ENCODE measurements at regions not wholly inside any gene's neighbourhood (a gene's known extent, or its start where the extent isn't known, plus 50 kb on each side); places are given as distances from the start of the nearest gene placed in this dataset.
"Not testable (repeated sequence)": the region's sequence is repeated elsewhere in the genome, so short reads cannot be mapped to it uniquely, and the experiment has no call there.

DNA sequence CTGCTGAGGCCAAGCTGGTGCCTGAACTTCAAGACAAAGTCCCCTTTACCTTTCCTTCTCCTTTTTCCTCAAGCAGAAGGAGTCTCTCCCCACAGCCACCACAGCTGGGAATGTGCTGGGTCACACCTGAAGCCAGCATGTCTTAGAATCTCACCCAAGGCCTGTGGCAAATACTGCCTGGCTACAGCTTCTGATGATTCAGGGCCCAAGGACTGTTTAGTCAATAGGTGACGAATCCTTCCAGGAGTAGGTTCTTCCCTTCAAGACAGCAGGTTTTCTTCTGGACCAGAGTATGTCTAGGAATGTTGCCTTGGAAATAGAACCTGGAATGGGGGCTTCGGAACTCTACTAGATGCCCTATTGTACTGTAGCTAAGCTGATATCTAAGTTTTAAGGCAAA lies 374.6 kb downstream of the KIF20B start:
- Mint-ChIP-seq H3K27ac (no peak overlapping the region), H3K9me3 (peaks cover 2% of the 10 kb centered on the region), H3K4me3 (no peak overlapping the region), H3K36me3 (no peaks in the 10 kb centered on the region), H3K4me1 (peaks cover 12% of the 10 kb centered on the region), H3K27me3 (peaks cover 15% of the 10 kb centered on the region)
- ATAC-seq, result no peak

DNA sequence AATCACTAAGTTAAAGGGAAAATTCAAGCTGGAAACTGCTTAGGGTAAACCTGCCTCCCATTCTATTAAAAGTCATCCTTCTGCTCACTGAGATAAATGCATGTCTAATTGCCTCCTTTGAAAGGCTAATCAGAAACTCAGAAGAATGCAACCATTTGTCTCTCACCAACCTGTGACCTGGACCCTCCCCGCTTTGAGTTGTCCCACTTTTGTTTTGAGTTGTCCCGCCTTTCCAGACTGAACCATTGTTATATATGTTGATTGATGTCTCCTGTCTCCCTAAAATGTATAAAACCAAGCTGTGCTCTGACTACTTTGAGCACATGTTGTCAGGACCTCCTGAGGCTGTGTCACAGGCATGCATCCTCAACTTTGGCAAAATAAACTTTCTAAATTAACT lies 378.4 kb downstream of the KIF20B start:
- H3K4me1 Mint-ChIP-seq, result no peaks in the 10 kb centered on the region
- ATAC-seq, result no peak
- no peaks in the 10 kb centered on the region for H3K36me3 Mint-ChIP-seq
- no peak overlapping the region for H3K4me3 Mint-ChIP-seq
- no peak overlapping the region for H3K27ac Mint-ChIP-seq
- no peaks in the 10 kb centered on the region for H3K9me3 Mint-ChIP-seq
- peaks cover 20% of the 10 kb centered on the region for H3K27me3 Mint-ChIP-seq

DNA sequence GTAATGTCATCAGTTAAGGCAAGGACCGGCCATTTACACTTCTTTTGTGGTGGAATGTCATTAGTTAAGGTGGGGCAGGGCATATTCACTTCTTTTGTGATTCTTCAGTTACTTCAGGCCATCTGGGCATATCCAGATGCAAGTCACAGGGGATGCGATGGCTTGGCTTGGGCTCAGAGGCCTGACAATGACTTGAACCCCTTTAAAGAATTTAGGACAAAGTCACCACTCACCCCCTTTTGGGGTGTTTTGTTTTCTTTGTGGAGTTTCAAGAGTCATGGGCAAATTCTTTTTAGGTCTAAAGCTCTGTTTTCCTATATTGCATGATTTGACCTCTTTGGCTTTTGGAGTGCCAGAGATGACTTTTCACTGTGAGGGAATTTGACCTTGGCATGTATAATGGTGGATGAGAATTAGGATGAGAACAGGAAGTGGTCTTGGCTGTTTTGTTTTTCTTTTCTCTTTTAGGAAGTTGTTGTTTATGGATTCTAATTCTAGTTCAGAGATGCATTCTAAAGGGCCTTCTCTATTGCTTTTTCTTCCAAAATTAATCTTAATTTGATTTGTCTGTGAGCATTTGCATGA lies 385.3 kb downstream of the KIF20B start:
- H3K9me3 Mint-ChIP-seq, H3K36me3 Mint-ChIP-seq, H3K4me1 Mint-ChIP-seq, ATAC-seq, H3K4me3 Mint-ChIP-seq, H3K27me3 Mint-ChIP-seq: not testable (repeated sequence)
- peak overlapping the region; percentile 50 for H3K27ac Mint-ChIP-seq

DNA sequence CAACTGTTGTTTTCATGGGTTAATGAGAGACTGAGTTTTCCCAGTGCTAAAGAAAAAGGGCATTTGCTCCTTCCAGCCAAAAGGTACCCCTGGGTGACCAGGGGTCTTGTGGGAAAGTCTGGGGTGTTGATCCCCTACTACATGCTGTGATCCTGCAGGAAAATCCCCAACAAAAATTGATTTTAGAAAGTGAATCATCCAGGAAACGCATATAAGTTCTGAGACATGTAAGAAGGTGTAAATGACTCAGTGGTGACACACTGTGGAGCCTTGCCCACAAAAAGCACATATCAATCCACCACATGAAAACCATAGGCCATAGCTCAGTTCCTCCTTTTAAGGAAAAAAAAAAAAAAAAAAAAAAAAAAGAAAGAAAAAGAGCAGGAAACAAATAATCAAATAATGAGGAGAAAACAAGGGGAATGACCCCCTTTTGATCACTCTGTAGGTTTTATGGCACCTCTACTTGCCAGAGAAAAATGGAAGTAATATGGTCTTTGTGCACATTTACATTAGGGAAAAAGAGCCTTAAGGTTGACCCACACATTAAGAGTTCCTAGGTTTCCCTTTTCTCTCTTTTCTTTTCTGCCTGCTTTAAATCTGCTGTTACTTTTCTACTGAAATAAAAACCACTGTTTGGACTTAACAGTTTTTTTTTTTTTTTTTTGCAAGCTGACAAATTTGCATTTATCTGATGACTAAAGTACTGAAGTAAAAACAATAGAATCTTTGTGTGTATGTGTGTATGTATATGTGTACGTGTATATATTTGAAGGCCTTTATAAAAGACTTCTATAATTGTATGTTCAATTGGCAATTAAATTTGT lies 386.0 kb downstream of the KIF20B start:
- peak; percentile 96 for ATAC-seq

DNA sequence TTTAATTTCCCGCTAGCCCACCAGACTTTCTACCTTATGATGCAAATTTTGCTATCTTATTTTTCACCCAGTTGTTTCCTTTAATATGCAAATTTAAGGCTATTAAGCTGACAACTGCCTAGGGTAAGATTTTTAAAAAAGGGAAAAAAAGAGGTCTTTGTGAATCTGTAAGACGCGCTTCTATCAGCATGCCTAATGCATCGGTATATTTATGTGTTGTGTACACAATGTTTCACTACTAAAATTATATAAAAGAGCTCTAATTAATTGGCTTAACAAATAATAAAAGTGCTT lies 386.6 kb downstream of the KIF20B start:
- Mint-ChIP-seq H3K36me3 (no peaks in the 10 kb centered on the region), H3K4me1 (peaks cover 9% of the 10 kb centered on the region), H3K9me3 (no peaks in the 10 kb centered on the region), H3K27ac (no peak overlapping the region), H3K4me3 (no peak overlapping the region), H3K27me3 (no peaks in the 10 kb centered on the region)
- ATAC-seq, result no peak

More for the DNA sequence above, 386.0 kb downstream of the KIF20B start:
- Mint-ChIP-seq H3K4me1 (peaks cover 9% of the 10 kb centered on the region), H3K4me3 (no peak overlapping the region), H3K36me3 (no peaks in the 10 kb centered on the region), H3K27me3 (no peaks in the 10 kb centered on the region), H3K9me3 (no peaks in the 10 kb centered on the region), H3K27ac (peak overlapping the region; percentile 50)

DNA sequence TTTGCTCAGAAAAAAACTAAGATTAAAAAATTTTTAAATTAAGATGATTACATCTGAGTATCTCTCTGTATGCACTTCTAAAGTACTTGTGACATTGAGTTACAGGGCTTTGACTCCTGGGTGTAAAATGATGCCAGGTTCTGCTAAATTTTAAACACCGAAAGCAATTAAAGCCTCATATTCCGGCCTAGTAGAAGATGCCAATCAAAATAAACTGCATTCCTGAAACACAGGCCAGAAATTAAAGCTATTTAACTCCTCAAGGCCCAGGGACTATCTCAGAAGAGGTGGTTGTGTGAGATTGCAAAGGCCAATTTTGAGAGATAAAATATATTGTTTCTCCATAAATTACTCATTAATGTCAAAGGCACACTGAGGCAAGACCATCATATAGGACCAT lies 388.3 kb downstream of the KIF20B start:
- no peaks in the 10 kb centered on the region for H3K9me3 Mint-ChIP-seq
- no peak overlapping the region for H3K27ac Mint-ChIP-seq
- H3K36me3 Mint-ChIP-seq, result no peaks in the 10 kb centered on the region
- H3K4me1 Mint-ChIP-seq, result peaks cover 9% of the 10 kb centered on the region
- ATAC-seq, result no peak
- H3K4me3 Mint-ChIP-seq, result no peak overlapping the region
- H3K27me3 Mint-ChIP-seq, result no peaks in the 10 kb centered on the region

DNA sequence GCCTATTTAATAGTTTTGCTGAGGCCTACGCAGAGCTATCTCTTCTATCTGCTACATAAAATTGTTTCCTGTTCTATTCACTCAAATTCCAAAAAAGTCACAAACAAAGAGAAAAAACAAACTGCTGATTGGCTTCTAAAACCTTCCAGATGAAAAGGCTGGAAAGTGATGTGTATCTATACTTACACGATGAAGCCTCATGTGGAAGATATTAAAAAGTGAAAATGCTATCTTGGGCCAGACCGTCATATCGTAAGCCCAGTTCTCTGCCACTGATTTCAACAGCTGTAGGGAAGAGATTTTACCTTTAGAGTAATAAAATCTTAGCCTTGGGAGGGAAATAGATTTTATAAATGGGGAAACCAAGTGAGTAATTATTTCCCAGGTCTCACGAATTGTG lies 394.8 kb downstream of the KIF20B start:
- no peaks in the 10 kb centered on the region for H3K27me3 Mint-ChIP-seq
- H3K4me3 Mint-ChIP-seq, result no peak overlapping the region
- H3K36me3 Mint-ChIP-seq, result no peaks in the 10 kb centered on the region
- no peaks in the 10 kb centered on the region for H3K9me3 Mint-ChIP-seq
- H3K4me1 Mint-ChIP-seq, result no peaks in the 10 kb centered on the region
- H3K27ac Mint-ChIP-seq, result no peak overlapping the region
- no peak for ATAC-seq

DNA sequence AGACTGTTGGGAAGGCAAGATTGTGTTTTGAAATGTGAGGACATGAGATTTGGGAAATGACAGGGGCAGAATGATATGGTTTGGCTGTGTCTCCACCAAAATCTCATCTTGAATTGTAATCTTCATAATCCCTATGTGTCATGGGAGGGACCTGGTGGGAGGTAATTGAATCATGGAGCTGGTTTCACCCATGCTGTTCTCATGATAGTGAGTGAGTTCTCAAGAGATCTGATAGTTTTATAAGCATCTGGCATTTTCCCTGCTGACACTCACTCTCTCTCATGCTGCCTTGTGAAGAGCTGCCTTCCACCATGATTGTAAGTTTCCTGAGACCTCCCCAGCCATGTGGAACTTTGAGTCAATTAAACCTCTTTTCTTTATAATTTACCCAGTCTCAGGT lies 406.2 kb downstream of the KIF20B start:
- not testable (repeated sequence) for H3K36me3 Mint-ChIP-seq, H3K27ac Mint-ChIP-seq, ATAC-seq, H3K9me3 Mint-ChIP-seq, H3K27me3 Mint-ChIP-seq, H3K4me3 Mint-ChIP-seq, H3K4me1 Mint-ChIP-seq

DNA sequence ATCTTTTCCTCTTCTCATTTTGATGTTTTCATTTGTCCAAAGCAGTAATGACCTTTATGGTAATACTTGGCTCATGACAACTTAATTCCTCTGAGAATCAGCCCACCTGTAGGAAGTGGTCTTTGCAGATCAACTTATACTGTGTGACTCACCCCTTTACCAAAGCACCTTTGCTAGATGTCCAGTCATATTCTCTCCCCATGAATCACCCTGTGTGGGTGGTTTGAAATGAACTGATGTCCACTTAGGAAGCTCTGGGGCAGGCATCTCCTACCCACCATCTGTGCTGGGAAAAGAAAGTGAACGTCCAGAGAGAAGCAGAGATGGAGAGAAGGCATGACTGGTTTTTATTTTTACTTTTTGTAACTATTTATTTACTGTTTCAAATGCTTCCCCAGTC lies 410.3 kb downstream of the KIF20B start:
- peak; percentile 56 for ATAC-seq
- no peak overlapping the region for H3K27ac Mint-ChIP-seq
- no peaks in the 10 kb centered on the region for H3K27me3 Mint-ChIP-seq
- H3K36me3 Mint-ChIP-seq, result no peaks in the 10 kb centered on the region
- H3K4me1 Mint-ChIP-seq, result no peaks in the 10 kb centered on the region
- H3K9me3 Mint-ChIP-seq, result peaks cover 4% of the 10 kb centered on the region
- H3K4me3 Mint-ChIP-seq, result no peak overlapping the region

DNA sequence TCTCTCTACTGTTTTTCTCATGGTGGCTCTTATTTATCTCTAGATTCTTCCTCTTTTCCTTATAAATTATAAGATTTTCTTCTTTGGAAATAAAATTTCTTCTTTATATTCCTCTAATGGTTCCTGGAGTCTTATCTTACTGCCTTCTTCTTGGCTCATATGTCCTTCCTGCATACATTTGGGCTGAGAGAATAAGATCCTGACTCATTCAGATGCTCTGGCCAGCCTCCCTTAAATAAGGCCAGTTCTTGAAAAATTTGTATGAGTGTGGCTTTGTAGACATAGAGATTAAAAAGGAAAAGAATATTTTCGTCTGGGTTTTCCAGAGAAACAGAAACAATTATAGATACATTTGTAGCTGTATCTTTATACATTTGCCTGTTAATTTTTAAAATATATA lies 411.3 kb downstream of the KIF20B start:
- no peak for ATAC-seq
- H3K27ac Mint-ChIP-seq, result no peak overlapping the region
- peaks cover 5% of the 10 kb centered on the region for H3K27me3 Mint-ChIP-seq
- peaks cover 10% of the 10 kb centered on the region for H3K9me3 Mint-ChIP-seq
- no peak overlapping the region for H3K4me3 Mint-ChIP-seq
- peaks cover 4% of the 10 kb centered on the region for H3K36me3 Mint-ChIP-seq
- H3K4me1 Mint-ChIP-seq, result no peaks in the 10 kb centered on the region

DNA sequence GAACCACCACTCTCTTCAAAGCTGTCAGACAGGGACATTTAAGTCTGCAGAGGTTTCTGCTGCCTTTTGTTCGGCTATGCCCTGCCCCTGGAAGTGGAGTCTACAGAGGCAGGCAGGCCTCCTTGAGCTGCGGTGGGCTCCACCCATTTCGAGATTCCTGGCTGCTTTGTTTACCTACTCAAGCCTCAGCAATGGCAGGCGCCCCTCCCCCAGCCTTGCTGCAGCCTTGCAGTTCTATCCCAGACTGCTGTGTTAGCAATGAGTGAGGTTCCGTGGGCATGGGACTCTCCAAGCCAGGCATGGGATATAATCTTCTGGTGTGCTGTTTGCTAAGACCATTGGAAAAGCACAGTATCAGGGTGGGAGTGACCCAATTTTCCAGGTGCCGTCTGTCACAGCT lies 417.2 kb downstream of the KIF20B start:
- not testable (repeated sequence) for H3K4me1 Mint-ChIP-seq, H3K4me3 Mint-ChIP-seq, H3K27me3 Mint-ChIP-seq, H3K36me3 Mint-ChIP-seq, H3K27ac Mint-ChIP-seq, ATAC-seq
- peaks cover 11% of the 10 kb centered on the region for H3K9me3 Mint-ChIP-seq

DNA sequence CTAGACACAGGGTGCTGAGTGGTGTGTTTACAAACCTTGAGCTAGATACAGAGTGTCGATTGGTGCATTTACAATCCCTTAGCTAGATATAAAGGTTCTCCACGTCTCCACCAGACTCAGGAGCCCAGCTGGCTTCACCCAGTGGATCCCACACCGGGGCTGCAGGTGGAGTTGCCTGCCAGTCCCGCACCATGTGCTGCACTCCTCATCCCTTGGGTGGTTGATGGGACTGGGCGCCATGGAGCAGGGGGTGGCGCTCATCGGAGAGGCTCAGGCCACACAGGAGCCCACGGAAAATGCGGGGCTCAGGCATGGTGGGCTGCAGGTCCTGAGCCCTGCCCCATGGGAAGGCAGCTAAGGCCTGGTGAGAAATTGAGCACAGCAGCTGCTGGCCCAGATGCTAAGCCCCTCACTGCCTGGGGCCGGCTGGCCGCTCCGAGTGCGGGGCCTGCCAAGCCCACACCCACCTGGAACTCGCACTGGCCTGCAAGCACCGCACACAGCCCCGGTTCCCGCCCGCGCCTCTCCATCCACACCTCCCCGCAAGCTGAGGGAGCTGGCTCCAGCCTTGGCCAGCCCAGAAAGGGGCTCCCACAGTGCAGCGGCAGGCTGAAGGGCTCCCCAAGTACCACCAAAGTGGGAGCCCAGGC lies 418.4 kb downstream of the KIF20B start:
- H3K27me3 Mint-ChIP-seq, H3K4me1 Mint-ChIP-seq, H3K36me3 Mint-ChIP-seq, ATAC-seq, H3K4me3 Mint-ChIP-seq, H3K27ac Mint-ChIP-seq: not testable (repeated sequence)
- H3K9me3 Mint-ChIP-seq, result peaks cover 11% of the 10 kb centered on the region

DNA sequence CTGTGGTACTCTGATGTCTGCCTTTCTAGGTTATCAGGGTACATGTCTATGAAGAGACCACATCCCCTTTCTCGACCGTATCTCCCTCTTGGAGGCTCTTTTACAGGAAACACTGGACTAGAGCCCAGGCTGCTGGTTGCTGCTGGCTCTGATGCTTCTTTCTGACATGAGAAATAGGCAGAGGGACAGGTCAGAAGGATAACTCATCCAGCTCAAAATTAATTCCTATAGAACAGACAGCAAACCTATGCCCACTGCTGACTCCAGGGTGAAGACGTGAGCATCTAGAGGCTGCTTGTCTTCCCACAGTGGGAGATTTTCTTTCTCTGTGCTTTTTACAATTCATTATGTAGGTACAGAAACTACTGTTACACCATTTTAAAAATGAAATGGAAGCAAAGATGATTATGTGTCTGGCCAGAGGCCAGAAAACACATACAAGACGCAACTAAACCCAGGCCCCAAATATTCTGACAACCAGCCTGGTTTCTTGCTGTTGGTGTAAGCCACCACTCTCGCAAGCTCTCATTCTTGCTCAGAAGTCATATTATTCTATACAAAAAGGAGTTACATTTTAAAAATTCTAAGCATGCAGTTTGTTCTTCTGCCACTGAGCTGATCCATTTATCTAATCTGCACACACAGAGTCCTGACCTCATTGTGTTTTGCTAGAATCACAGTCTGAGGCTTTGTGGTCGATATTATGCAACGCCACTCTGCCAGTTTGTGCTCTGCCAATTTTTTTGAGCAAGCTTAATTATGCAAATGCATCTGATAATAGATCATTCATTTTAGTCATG lies 424.3 kb downstream of the KIF20B start:
- Mint-ChIP-seq H3K9me3 (no peaks in the 10 kb centered on the region), H3K27me3 (no peaks in the 10 kb centered on the region), H3K4me1 (peaks cover 2% of the 10 kb centered on the region), H3K4me3 (no peak overlapping the region), H3K36me3 (no peaks in the 10 kb centered on the region), H3K27ac (no peak overlapping the region)
- no peak for ATAC-seq

DNA sequence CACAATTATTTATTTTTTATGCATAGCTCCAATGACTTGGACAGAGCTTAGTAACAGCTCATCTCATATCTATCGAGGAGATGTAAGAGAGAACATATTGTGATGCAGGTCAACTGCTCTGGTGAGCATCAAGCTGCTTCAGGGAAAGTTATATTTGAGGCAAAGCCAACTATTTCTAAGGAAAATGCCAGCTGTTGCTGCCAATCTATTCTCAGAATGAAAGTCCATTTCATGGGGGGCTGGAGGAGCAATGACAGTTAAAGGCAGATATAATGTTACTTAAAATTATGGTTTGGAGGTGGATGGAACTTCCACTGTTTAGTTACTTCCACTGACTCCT lies 424.8 kb downstream of the KIF20B start:
- Mint-ChIP-seq H3K4me3 (no peak overlapping the region), H3K27me3 (no peaks in the 10 kb centered on the region), H3K27ac (no peak overlapping the region), H3K4me1 (peaks cover 8% of the 10 kb centered on the region), H3K36me3 (no peaks in the 10 kb centered on the region), H3K9me3 (peaks cover under 1% of the 10 kb centered on the region)
- no peak for ATAC-seq

DNA sequence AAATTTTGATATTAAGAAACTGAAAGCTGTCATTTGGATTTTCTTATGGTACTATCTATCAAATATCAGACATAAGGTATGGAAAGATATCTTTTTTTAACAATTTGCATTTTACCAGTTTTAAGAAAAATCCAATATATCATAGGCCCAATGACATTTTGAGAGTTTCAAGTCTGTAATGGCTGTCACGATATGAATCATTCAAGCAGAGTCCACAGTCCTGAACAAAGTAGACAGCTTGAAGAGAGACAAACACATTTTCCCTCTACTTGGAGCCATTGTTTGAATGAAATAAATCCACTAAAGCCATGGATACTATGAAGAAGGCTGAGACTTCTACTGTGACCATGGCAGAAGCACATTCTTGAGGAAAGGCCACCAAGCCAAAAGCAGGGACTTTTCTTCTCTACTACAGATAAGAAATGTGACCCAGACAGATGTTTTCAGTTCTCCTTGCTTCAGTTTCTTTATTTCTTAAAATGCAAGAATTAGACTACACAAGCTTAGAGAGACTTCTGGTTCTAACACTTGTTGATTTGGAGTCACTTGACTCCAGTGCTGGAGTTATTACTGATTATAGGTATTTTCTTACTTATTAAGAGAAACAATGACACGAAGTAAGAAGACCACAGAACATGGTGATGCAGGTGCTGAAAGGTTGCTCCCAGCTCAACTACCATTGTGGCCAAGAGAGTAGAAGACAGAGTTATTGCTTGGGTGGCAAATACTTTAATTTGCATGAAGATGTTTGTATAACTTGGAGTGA lies 429.1 kb downstream of the KIF20B start:
- Mint-ChIP-seq H3K27me3 (no peaks in the 10 kb centered on the region), H3K4me1 (peaks cover 11% of the 10 kb centered on the region), H3K27ac (peak overlapping the region; percentile 89), H3K36me3 (peaks cover under 1% of the 10 kb centered on the region), H3K4me3 (no peak overlapping the region), H3K9me3 (peaks cover 13% of the 10 kb centered on the region)
- peak; percentile 78 for ATAC-seq
